Spleen (tissue), 11 donors: ENCODE measurements at regions not wholly inside any gene's neighbourhood (a gene's known extent, or its start where the extent isn't known, plus 50 kb on each side); places are given as distances from the start of the nearest gene placed in this dataset.

Source experiments
- DNase-seq: peaks from one replicate; pipeline ENCODE4 v3.0.0-alpha.2; 2020
- H3K27ac ChIP-seq, 8 donors: fragments of 200-600 bp; sonication (generic) in 7 of 8; 1 replicate in 4 of 8; 2 replicates in 4 of 8; pipeline versions ENCODE4 v1.5.0 to v1.8.0; 2016 to 2021; ENCODE audit warnings: inconsistent platforms in 4 of 8, mild to moderate bottlenecking in 4 of 8, moderate library complexity in 1 of 8
- H3K27me3 ChIP-seq, 7 donors: fragments of 200-600 bp; sonication (generic) in 6 of 7; replicated peaks in 1 of 7; 1 replicate in 4 of 7; 2 replicates in 3 of 7; pipeline versions ENCODE4 v1.5.0 to v1.8.0; 2016 to 2021; ENCODE audit warnings: inconsistent platforms in 3 of 7, mild to moderate bottlenecking in 1 of 7
- H3K36me3 ChIP-seq, 6 donors: fragments of 200-600 bp; sonication (generic) in 5 of 6; 1 replicate in 4 of 6; 2 replicates in 2 of 6; pipeline versions ENCODE4 v1.5.0 to v1.8.0; 2016 to 2021; ENCODE audit warnings: inconsistent platforms in 2 of 6
- H3K4me1 ChIP-seq, 6 donors: fragments of 200-600 bp; sonication (generic) in 5 of 6; 1 replicate in 3 of 6; 2 replicates in 3 of 6; pipeline versions ENCODE4 v1.5.0 to v1.8.0; 2016 to 2021; ENCODE audit warnings: inconsistent platforms in 3 of 6
- H3K4me3 ChIP-seq, 8 donors: fragments of 200-600 bp; sonication (generic) in 7 of 8; 1 replicate in 4 of 8; 2 replicates in 4 of 8; pipeline versions ENCODE4 v1.5.0 to v1.8.0; 2016 to 2021; ENCODE audit warnings: inconsistent platforms in 4 of 8, mild to moderate bottlenecking in 4 of 8, moderate library complexity in 2 of 8
- H3K9me3 ChIP-seq, 8 donors: fragments of 200-600 bp; sonication (generic) in 7 of 8; 1 replicate in 4 of 8; 2 replicates in 4 of 8; pipeline versions ENCODE4 v1.5.0 to v1.8.0; 2016 to 2021; ENCODE audit warnings: inconsistent platforms in 4 of 8
- CTCF ChIP-seq, 11 experiments: fragments of 200-600 bp in 7 of 11; fragments of 450-650 bp in 4 of 11; sonication (generic) in 4 of 11; IDR thresholded peaks in 8 of 11; conservative IDR thresholded peaks in 3 of 11; 1 replicate in 7 of 11; 2 replicates in 4 of 11; pipeline versions ENCODE4 v1.4.0 to v1.8.0; 2016 to 2021; ENCODE audit warnings: antibody characterized with exemption in 11 of 11, inconsistent platforms in 4 of 11, mild to moderate bottlenecking in 1 of 11
- POLR2A ChIP-seq, 3 donors: fragments of 450-650 bp; IDR thresholded peaks; one replicate each; pipeline ENCODE4 v1.5.1; 2017; ENCODE audit warnings: antibody characterized with exemption in 3 of 3, mild to moderate bottlenecking in 1 of 3
- POLR2AphosphoS5 ChIP-seq, 3 donors: sonication (generic); formaldehyde crosslinking; IDR thresholded peaks; one replicate each; pipeline ENCODE4 v1.5.1; 2017; ENCODE audit warnings: antibody characterized with exemption in 3 of 3
- WGBS, 5 donors: extraction: QIAGEN DNeasy Blood & Tissue Kit in 3 of 5; methylation state at CpG; one replicate each; pipeline versions ENCODE4 v1.1.5 to v1.1.7; 2013 to 2018; 5-methylcytosine and 5-hydroxymethylcytosine counted together
- intact Hi-C: fragments of 100-400 bp; cut with DNase I; formaldehyde crosslinking; loops from one replicate; pipeline ENCODE4 v1.15.0; 2023; ENCODE audit warnings: low total_unique reads
- donor health status: healthy with polysubstance abuse.
- donor health status: DM: no; HTN: no; CAD: no; lungs with moderate emphysema.
- donor health status: DM: no; HTN: no; CAD: no.
- donor health status: Bipolar disorder and iron deficiency.
- donor health status: healthy.
- donor health status: DM: no; HTN: no; CAD: no.
- donor health status: DM: yes; HTN: yes; CAD: no.

GRCh38 chr5:30040488-30041118 is 1152.9 kb upstream of the CDH6 start:
- Histone ChIP-seq H3K27ac (no peak overlapping the region), H3K36me3 (no peaks in the 10 kb centered on the region), H3K27me3 (no peaks in the 10 kb centered on the region), H3K4me3 (no peak overlapping the region), H3K4me1 (no peaks in the 10 kb centered on the region), H3K9me3 (peaks cover 0 to 7% (median 0%) of the 10 kb centered on the region in 8 donors)
- DNase-seq: no peak
- intact Hi-C loops: no loop called here
- TF ChIP-seq CTCF (IDR thresholded peaks at IDR 0.05 in 8 of 11, conservative IDR thresholded peaks at IDR 0.05 in 3 of 11): peak in 2 of 11 experiments; percentile 13 to 22
- TF ChIP-seq POLR2AphosphoS5 (IDR thresholded peaks at IDR 0.05): no peak
- no peak for TF ChIP-seq POLR2A (IDR thresholded peaks at IDR 0.05)
- 27 to 52% (median 33%) methylated on average over 6 of the region's 6 CpGs for WGBS, 5 donors

GRCh38 chr5:30039379-30039778 is 1154.1 kb upstream of the CDH6 start:
- Histone ChIP-seq H3K4me3 (no peak overlapping the region), H3K9me3 (peaks cover 0 to 10% (median 0%) of the 10 kb centered on the region in 8 donors), H3K36me3 (no peaks in the 10 kb centered on the region), H3K27ac (no peak overlapping the region), H3K4me1 (no peaks in the 10 kb centered on the region), H3K27me3 (no peaks in the 10 kb centered on the region)
- TF ChIP-seq POLR2A (IDR thresholded peaks at IDR 0.05) (no peak), POLR2AphosphoS5 (IDR thresholded peaks at IDR 0.05) (no peak), CTCF (IDR thresholded peaks at IDR 0.05 in 8 of 11, conservative IDR thresholded peaks at IDR 0.05 in 3 of 11) (no peak)
- DNase-seq: no peak
- intact Hi-C loops: no loop called here

GRCh38 chr5:30034870-30035269 is 1158.6 kb upstream of the CDH6 start:
- H3K27ac ChIP-seq: no peak overlapping the region
- H3K27me3 ChIP-seq: no peaks in the 10 kb centered on the region
- peaks cover 0 to 10% (median 0%) of the 10 kb centered on the region in 8 donors for H3K9me3 ChIP-seq
- H3K4me3 ChIP-seq: no peak overlapping the region
- WGBS, 5 donors: 59 to 73% (median 70%) methylated on average over 2 of the region's 2 CpGs
- TF ChIP-seq POLR2AphosphoS5 (IDR thresholded peaks at IDR 0.05): no peak
- TF ChIP-seq CTCF (IDR thresholded peaks at IDR 0.05 in 8 of 11, conservative IDR thresholded peaks at IDR 0.05 in 3 of 11): no peak
- TF ChIP-seq POLR2A (IDR thresholded peaks at IDR 0.05): no peak
- intact Hi-C loops: no loop called here
- no peaks in the 10 kb centered on the region for H3K4me1 ChIP-seq
- no peaks in the 10 kb centered on the region for H3K36me3 ChIP-seq
- no peak for DNase-seq

- DNase-seq: no peak
- intact Hi-C loops: no loop called here
- WGBS, 5 donors: 54 to 69% (median 61%) methylated on average over 2 of the region's 2 CpGs
- Histone ChIP-seq H3K9me3 (peaks cover 0 to 6% (median 0%) of the 10 kb centered on the region in 8 donors), H3K36me3 (no peaks in the 10 kb centered on the region), H3K4me1 (no peaks in the 10 kb centered on the region), H3K4me3 (no peak overlapping the region), H3K27me3 (no peaks in the 10 kb centered on the region), H3K27ac (no peak overlapping the region)
- no peak for TF ChIP-seq POLR2AphosphoS5 (IDR thresholded peaks at IDR 0.05)
- TF ChIP-seq CTCF (IDR thresholded peaks at IDR 0.05 in 8 of 11, conservative IDR thresholded peaks at IDR 0.05 in 3 of 11): no peak
- no peak for TF ChIP-seq POLR2A (IDR thresholded peaks at IDR 0.05)
Measured at GRCh38 chr5:30030101-30030500, 1163.4 kb upstream of the CDH6 start.
